Brain pericyte (primary cell): ENCODE measurements at regions not wholly inside any gene's neighbourhood (a gene's known extent, or its start where the extent isn't known, plus 50 kb on each side); places are given as distances from the start of the nearest gene placed in this dataset.
"Not testable (repeated sequence)": the region's sequence is repeated elsewhere in the genome, so short reads cannot be mapped to it uniquely, and the experiment has no call there.

Source experiments
- DNase-seq: peaks from one replicate; pipeline ENCODE4 v3.0.0-alpha.2; 2012; ENCODE audit warnings: low read depth, low spot score

- DNase-seq: not testable (repeated sequence)
Observed at GRCh38 chr10:125404902-125405301, 244.5 kb upstream of the CTBP2 start.

- no peak for DNase-seq
Observed at GRCh38 chr10:125401462-125401861, 241.1 kb upstream of the CTBP2 start.

GRCh38 chr10:125399289-125399688 is 238.9 kb upstream of the CTBP2 start:
- no peak for DNase-seq

- DNase-seq: no peak
Observed at GRCh38 chr10:125398270-125398669, 237.9 kb upstream of the CTBP2 start.

- DNase-seq: no peak
Observed at GRCh38 chr10:125397608-125398007, 237.2 kb upstream of the CTBP2 start.

GRCh38 chr10:125396676-125397075 is 236.3 kb upstream of the CTBP2 start:
- no peak for DNase-seq

- DNase-seq: no peak
Observed at GRCh38 chr10:125392609-125393008, 232.2 kb upstream of the CTBP2 start.

GRCh38 chr10:125392154-125392553 is 231.8 kb upstream of the CTBP2 start:
- no peak for DNase-seq

- no peak for DNase-seq
Observed at GRCh38 chr10:125389648-125390047, 229.3 kb upstream of the CTBP2 start.

- DNase-seq: no peak
Observed at GRCh38 chr10:125379592-125379991, 219.2 kb upstream of the CTBP2 start.

GRCh38 chr10:125377368-125377767 is 217.0 kb upstream of the CTBP2 start:
- no peak for DNase-seq

- DNase-seq: no peak
Observed at GRCh38 chr10:125375210-125375609, 214.8 kb upstream of the CTBP2 start.

- DNase-seq: no peak
Observed at GRCh38 chr10:125373546-125373945, 213.2 kb upstream of the CTBP2 start.

- no peak for DNase-seq
Observed at GRCh38 chr10:125370578-125370977, 210.2 kb upstream of the CTBP2 start.

- no peak for DNase-seq
Observed at GRCh38 chr10:125369382-125370326, 209.3 kb upstream of the CTBP2 start.

- no peak for DNase-seq
Observed at GRCh38 chr10:125368146-125368545, 207.8 kb upstream of the CTBP2 start.

- DNase-seq: no peak
Observed at GRCh38 chr10:125363791-125364190, 203.4 kb upstream of the CTBP2 start.

- DNase-seq: no peak
Observed at GRCh38 chr10:125362950-125363349, 202.6 kb upstream of the CTBP2 start.

GRCh38 chr10:125359401-125359800 is 199.0 kb upstream of the CTBP2 start:
- DNase-seq: no peak

GRCh38 chr10:125355657-125356056 is 195.3 kb upstream of the CTBP2 start:
- DNase-seq: no peak

- DNase-seq: no peak
Observed at GRCh38 chr10:125350519-125350918, 190.2 kb upstream of the CTBP2 start.

GRCh38 chr10:125348536-125348935 is 188.2 kb upstream of the CTBP2 start:
- DNase-seq: no peak

- DNase-seq: no peak
Observed at GRCh38 chr10:125344573-125345171, 184.3 kb upstream of the CTBP2 start.
